ENCODE measurements at regions not wholly inside any gene's neighbourhood (a gene's known extent, or its start where the extent isn't known, plus 50 kb on each side); places are given as distances from the start of the nearest gene placed in this dataset.

- Histone ChIP-seq H3K27ac (ENCODE audit: low read depth in 1 of 2, low read length in 2 of 2) (no peak overlapping the region), H3K27me3 (ENCODE audit: control insufficient read depth in 2 of 2, insufficient read depth in 2 of 2, low read length in 2 of 2) (peaks cover 8 to 9% of the 10 kb centered on the region in 2 donors), H3K4me2 (replicated peaks; ENCODE audit: extremely low read depth, low read length, poor library complexity, severe bottlenecking) (no peak overlapping the region), H3K36me3 (replicated peaks in 1 of 2; ENCODE audit: control insufficient read depth in 1 of 2, insufficient read depth in 2 of 2, low read length in 2 of 2) (no peaks in the 10 kb centered on the region), H3K9ac (ENCODE audit: insufficient read depth, low read length, poor library complexity, severe bottlenecking) (no peak overlapping the region), H3K79me2 (ENCODE audit: insufficient read depth, low read length) (no peaks in the 10 kb centered on the region), H2AFZ (ENCODE audit: insufficient read depth, low read depth, low read length, poor library complexity, severe bottlenecking) (no peak overlapping the region), H3K4me1 (ENCODE audit: control insufficient read depth in 1 of 2, insufficient read depth in 2 of 2, low read length in 2 of 2) (no peaks in the 10 kb centered on the region), H3K4me3 (replicated peaks in 1 of 3; ENCODE audit: low read depth in 2 of 3, low read length in 3 of 3) (no peak overlapping the region), H3K9me3 (replicated peaks in 1 of 2; ENCODE audit: control insufficient read depth in 1 of 2, insufficient read depth in 1 of 2, low read length in 2 of 2) (no peaks in the 10 kb centered on the region), H4K20me1 (ENCODE audit: insufficient read depth, low read length) (no peaks in the 10 kb centered on the region)
- Mint-ChIP-seq H3K36me3 (no peaks in the 10 kb centered on the region), H3K27me3 (ENCODE audit: low read depth in 3 of 3) (peaks cover 3 to 17% (median 13%) of the 10 kb centered on the region in 3 donors), H3K4me1 (peaks cover 2% of the 10 kb centered on the region), H3K27ac (no peak overlapping the region), H3K9me3 (peaks cover 0 to 3% (median 0%) of the 10 kb centered on the region in 7 donors), H3K4me3 (no peak overlapping the region)
- no peak for DNase-seq
- intact Hi-C loops (cut with micrococcal nuclease): no loop called here
- no peak for TF ChIP-seq CTCF (IDR thresholded peaks at IDR 0.05)
- no CpG with 5 or more reads among the region's 1 CpG for WGBS (ENCODE audit: insufficient coverage)
These were observed 395.3 kb downstream of the MAFB start for GRCh38 chr20:40293740-40294139.

- H3K27ac ChIP-seq (ENCODE audit: low read depth in 1 of 2, low read length in 2 of 2): no peak overlapping the region
- H4K20me1 ChIP-seq (ENCODE audit: insufficient read depth, low read length): no peaks in the 10 kb centered on the region
- H3K9me3 ChIP-seq (replicated peaks in 1 of 2; ENCODE audit: control insufficient read depth in 1 of 2, insufficient read depth in 1 of 2, low read length in 2 of 2): no peaks in the 10 kb centered on the region
- no peaks in the 10 kb centered on the region for H3K4me1 ChIP-seq (ENCODE audit: control insufficient read depth in 1 of 2, insufficient read depth in 2 of 2, low read length in 2 of 2)
- Mint-ChIP-seq H3K27ac (no peak overlapping the region), H3K4me3 (no peak overlapping the region), H3K27me3 (ENCODE audit: low read depth in 3 of 3) (peaks cover 9 to 23% (median 17%) of the 10 kb centered on the region in 3 donors), H3K9me3 (peaks cover 0 to 3% (median 0%) of the 10 kb centered on the region in 7 donors), H3K4me1 (peaks cover 2% of the 10 kb centered on the region), H3K36me3 (no peaks in the 10 kb centered on the region)
- no peak overlapping the region for H3K4me3 ChIP-seq (replicated peaks in 1 of 3; ENCODE audit: low read depth in 2 of 3, low read length in 3 of 3)
- no peak overlapping the region for H3K4me2 ChIP-seq (replicated peaks; ENCODE audit: extremely low read depth, low read length, poor library complexity, severe bottlenecking)
- no peak overlapping the region for H3K9ac ChIP-seq (ENCODE audit: insufficient read depth, low read length, poor library complexity, severe bottlenecking)
- intact Hi-C loops (cut with micrococcal nuclease): no loop called here
- H3K36me3 ChIP-seq (replicated peaks in 1 of 2; ENCODE audit: control insufficient read depth in 1 of 2, insufficient read depth in 2 of 2, low read length in 2 of 2): no peaks in the 10 kb centered on the region
- H3K79me2 ChIP-seq (ENCODE audit: insufficient read depth, low read length): no peaks in the 10 kb centered on the region
- H3K27me3 ChIP-seq (ENCODE audit: control insufficient read depth in 2 of 2, insufficient read depth in 2 of 2, low read length in 2 of 2): peaks cover 6 to 10% of the 10 kb centered on the region in 2 donors
- no peak for DNase-seq
- H2AFZ ChIP-seq (ENCODE audit: insufficient read depth, low read depth, low read length, poor library complexity, severe bottlenecking): no peak overlapping the region
- no peak for TF ChIP-seq CTCF (IDR thresholded peaks at IDR 0.05)
- WGBS (ENCODE audit: insufficient coverage): no CpG with 5 or more reads among the region's 2 CpGs
These were observed 397.4 kb downstream of the MAFB start for GRCh38 chr20:40291493-40292135.
